Subcutaneous abdominal adipose tissue (tissue), 5 donors: ENCODE measurements at regions not wholly inside any gene's neighbourhood (a gene's known extent, or its start where the extent isn't known, plus 50 kb on each side); places are given as distances from the start of the nearest gene placed in this dataset.
"Not testable (repeated sequence)": the region's sequence is repeated elsewhere in the genome, so short reads cannot be mapped to it uniquely, and the experiment has no call there.

Experiments
- H3K27ac ChIP-seq: one replicate; pipeline ENCODE4 v1.7.0; 2013; ENCODE audit warnings: low read depth, mild to moderate bottlenecking, inconsistent platforms, low read length, moderate library complexity
- H3K27me3 ChIP-seq, 5 donors: one replicate each; pipeline ENCODE4 v1.7.0; 2013; ENCODE audit warnings: low read length in 5 of 5, inconsistent platforms in 1 of 5; ENCODE audit not compliant: control insufficient read depth in 5 of 5, insufficient read depth in 4 of 5
- H3K36me3 ChIP-seq, 5 donors: one replicate each; pipeline ENCODE4 v1.7.0; 2013; ENCODE audit warnings: low read length in 5 of 5; ENCODE audit not compliant: control insufficient read depth in 5 of 5, insufficient read depth in 5 of 5
- H3K4me1 ChIP-seq, 5 donors: one replicate each; pipeline ENCODE4 v1.7.0; 2013; ENCODE audit warnings: low read length in 5 of 5, mild to moderate bottlenecking in 3 of 5, moderate library complexity in 1 of 5; ENCODE audit not compliant: control insufficient read depth in 5 of 5, insufficient read depth in 5 of 5
- H3K4me3 ChIP-seq, 5 donors: one replicate each; pipeline ENCODE4 v1.7.0; 2013; ENCODE audit warnings: low read length in 5 of 5, low read depth in 1 of 5
- H3K9ac ChIP-seq, 5 donors: one replicate each; pipeline ENCODE4 v1.7.0; 2013; ENCODE audit warnings: low read length in 5 of 5, mild to moderate bottlenecking in 4 of 5, moderate library complexity in 3 of 5
- H3K9me3 ChIP-seq, 5 donors: one replicate each; pipeline ENCODE4 v1.7.0; 2013; ENCODE audit warnings: low read length in 5 of 5; ENCODE audit not compliant: control insufficient read depth in 5 of 5
- donor health status: healthy.
- donor health status: healthy.
- donor health status: healthy.
- donor health status: healthy.
- donor health status: healthy.

DNA sequence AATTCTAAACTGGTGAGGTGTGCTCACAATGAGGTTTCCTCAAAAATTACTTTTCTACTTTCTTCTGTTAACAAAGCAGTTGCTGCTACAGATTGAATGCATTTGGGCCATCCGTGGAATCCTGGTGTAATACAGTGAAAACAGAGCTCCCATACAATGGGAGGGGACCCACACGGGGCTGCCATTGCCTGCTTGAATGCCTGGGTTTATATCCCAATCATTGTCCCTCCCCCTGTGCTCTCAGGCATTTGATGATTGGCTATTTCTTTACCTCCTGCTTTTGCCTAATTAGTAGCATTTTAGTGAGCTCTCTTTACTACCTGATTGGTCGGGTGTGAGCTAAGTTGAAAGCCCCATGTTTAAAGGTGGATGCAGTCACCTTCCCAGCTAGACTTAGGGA is 52.9 kb upstream of the CSF1 start:
- H3K27ac ChIP-seq, H3K4me1 ChIP-seq, H3K9ac ChIP-seq, H3K36me3 ChIP-seq, H3K9me3 ChIP-seq, H3K27me3 ChIP-seq, H3K4me3 ChIP-seq: not testable (repeated sequence)

DNA sequence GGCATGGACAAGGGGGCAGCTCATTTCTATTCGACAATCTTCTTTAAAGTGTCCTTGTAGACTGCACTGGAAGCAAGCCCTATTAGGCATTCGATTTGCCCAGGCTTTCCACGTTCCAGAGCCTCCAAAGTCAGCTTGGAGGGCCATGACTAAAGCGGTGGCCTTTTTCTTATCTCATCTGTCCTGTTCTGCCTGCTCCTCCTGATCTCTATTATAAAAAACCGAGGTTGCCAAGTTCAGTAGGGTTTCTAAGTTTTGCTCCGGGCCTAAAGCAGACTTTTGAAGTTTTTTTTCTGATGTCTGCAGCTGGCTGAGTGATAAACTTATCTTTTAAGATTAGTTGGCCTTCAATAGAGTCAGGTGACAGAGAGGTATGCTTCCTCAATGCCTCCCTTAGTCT is 54.7 kb upstream of the CSF1 start:
- H3K9me3 ChIP-seq, H3K4me1 ChIP-seq, H3K36me3 ChIP-seq, H3K4me3 ChIP-seq, H3K27ac ChIP-seq, H3K9ac ChIP-seq, H3K27me3 ChIP-seq: not testable (repeated sequence)

DNA sequence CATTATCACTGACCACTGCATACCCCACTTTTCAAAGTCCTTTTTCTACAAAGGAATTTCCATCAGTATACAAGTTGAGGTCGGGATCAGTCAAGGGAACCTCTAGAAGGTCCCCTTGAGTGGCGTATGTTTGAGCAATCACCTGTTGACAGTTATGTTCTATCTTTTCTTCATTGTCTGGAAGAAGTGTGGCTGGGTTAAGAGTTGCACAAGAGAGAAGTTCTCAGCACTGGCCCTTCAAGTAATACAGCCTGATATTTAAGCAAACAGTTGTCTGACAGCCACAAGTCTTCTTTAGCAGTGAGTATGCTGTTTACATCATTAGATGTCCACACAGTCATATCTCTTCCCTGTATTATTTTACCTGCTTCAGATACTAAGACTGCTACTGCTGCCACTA is 56.7 kb upstream of the CSF1 start:
- peaks cover 2 to 14% (median 7%) of the 10 kb centered on the region in 5 donors for H3K4me1 ChIP-seq
- not testable (repeated sequence) for H3K9ac ChIP-seq, H3K27me3 ChIP-seq, H3K9me3 ChIP-seq, H3K4me3 ChIP-seq, H3K27ac ChIP-seq, H3K36me3 ChIP-seq

- H3K9me3 ChIP-seq, H3K27me3 ChIP-seq, H3K36me3 ChIP-seq, H3K27ac ChIP-seq, H3K9ac ChIP-seq: not testable (repeated sequence)
- Histone ChIP-seq H3K4me1 (peaks cover 2 to 14% (median 7%) of the 10 kb centered on the region in 5 donors), H3K4me3 (peak overlapping the region in 1 of 5 donors; percentile 15)
These were observed 58.2 kb upstream of the CSF1 start for GRCh38 chr1:109852221-109853015.

DNA sequence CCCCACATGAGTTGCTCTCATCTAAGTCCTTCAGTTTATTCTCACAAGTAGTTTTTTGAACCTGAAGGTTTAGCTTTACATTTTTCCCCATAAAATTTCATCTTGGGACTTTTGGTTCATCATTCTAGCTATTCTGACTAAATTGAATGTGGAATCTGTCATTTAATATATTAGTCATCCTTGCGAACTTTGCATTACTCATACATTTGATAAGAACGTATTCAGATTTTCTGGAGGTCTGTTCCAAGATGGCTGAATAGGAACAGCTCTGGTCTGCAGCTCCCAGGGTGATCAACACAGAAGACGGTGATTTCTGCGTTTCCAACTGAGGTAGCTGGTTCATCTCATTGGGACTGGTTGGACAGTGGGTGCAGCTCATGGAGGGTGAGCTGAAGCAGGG is 59.8 kb upstream of the CSF1 start:
- H3K27me3 ChIP-seq: no peaks in the 10 kb centered on the region
- H3K36me3 ChIP-seq: no peaks in the 10 kb centered on the region
- H3K9ac ChIP-seq: no peak overlapping the region
- H3K27ac ChIP-seq: no peak overlapping the region
- H3K4me1 ChIP-seq: peaks cover 2 to 14% (median 7%) of the 10 kb centered on the region in 5 donors
- H3K4me3 ChIP-seq: no peak overlapping the region
- H3K9me3 ChIP-seq: no peaks in the 10 kb centered on the region

GRCh38 chr1:109850194-109850593 is 60.5 kb upstream of the CSF1 start:
- H3K4me3 ChIP-seq: no peak overlapping the region
- no peaks in the 10 kb centered on the region for H3K36me3 ChIP-seq
- H3K27ac ChIP-seq: no peak overlapping the region
- no peaks in the 10 kb centered on the region for H3K27me3 ChIP-seq
- H3K4me1 ChIP-seq: peaks cover 2 to 14% (median 7%) of the 10 kb centered on the region in 5 donors
- no peak overlapping the region for H3K9ac ChIP-seq
- no peaks in the 10 kb centered on the region for H3K9me3 ChIP-seq

GRCh38 chr1:109849655-109850054 is 61.0 kb upstream of the CSF1 start:
- H3K4me1 ChIP-seq: peaks cover 2 to 14% (median 7%) of the 10 kb centered on the region in 5 donors
- H3K9ac ChIP-seq: no peak overlapping the region
- no peak overlapping the region for H3K4me3 ChIP-seq
- H3K27me3 ChIP-seq: no peaks in the 10 kb centered on the region
- H3K27ac ChIP-seq: no peak overlapping the region
- no peaks in the 10 kb centered on the region for H3K36me3 ChIP-seq
- no peaks in the 10 kb centered on the region for H3K9me3 ChIP-seq

- Histone ChIP-seq H3K27me3 (no peaks in the 10 kb centered on the region), H3K4me1 (peaks cover 0 to 10% (median 5%) of the 10 kb centered on the region in 5 donors), H3K9me3 (no peaks in the 10 kb centered on the region), H3K36me3 (no peaks in the 10 kb centered on the region), H3K4me3 (no peak overlapping the region), H3K27ac (no peak overlapping the region), H3K9ac (no peak overlapping the region)
These were observed 63.4 kb upstream of the CSF1 start for GRCh38 chr1:109847251-109847650.

DNA sequence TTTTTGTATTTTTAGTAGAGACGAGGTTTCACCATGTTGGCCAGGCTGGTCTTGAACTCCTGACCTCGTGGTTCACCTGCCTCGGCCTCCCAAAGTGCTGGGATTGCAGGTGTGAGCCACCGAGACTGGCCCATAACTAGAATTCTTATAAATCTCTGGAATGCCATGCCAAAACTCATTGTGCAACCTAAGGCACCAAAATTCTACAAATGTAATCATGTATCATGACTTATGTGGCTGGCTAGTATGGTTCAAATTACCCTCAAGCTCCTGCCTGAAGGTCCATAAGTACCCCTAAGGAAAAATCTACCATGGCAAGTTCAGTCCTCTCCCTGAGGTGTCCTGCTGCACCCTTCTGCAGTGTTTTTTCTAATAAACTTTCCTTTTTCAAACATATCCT is 63.8 kb upstream of the CSF1 start:
- no peaks in the 10 kb centered on the region for H3K9me3 ChIP-seq
- H3K4me1 ChIP-seq: peaks cover 0 to 8% (median 1%) of the 10 kb centered on the region in 5 donors
- H3K9ac ChIP-seq: no peak overlapping the region
- H3K36me3 ChIP-seq: no peaks in the 10 kb centered on the region
- H3K27ac ChIP-seq: no peak overlapping the region
- no peak overlapping the region for H3K4me3 ChIP-seq
- H3K27me3 ChIP-seq: no peaks in the 10 kb centered on the region

GRCh38 chr1:109846162-109846561 is 64.5 kb upstream of the CSF1 start:
- Histone ChIP-seq H3K27me3 (no peaks in the 10 kb centered on the region), H3K9ac (no peak overlapping the region), H3K36me3 (no peaks in the 10 kb centered on the region), H3K4me3 (no peak overlapping the region), H3K27ac (no peak overlapping the region), H3K4me1 (peaks cover 0 to 8% (median 0%) of the 10 kb centered on the region in 5 donors), H3K9me3 (no peaks in the 10 kb centered on the region)
